Ishikawa (cell line): ENCODE measurements at regions not wholly inside any gene's neighbourhood (a gene's known extent, or its start where the extent isn't known, plus 50 kb on each side); places are given as distances from the start of the nearest gene placed in this dataset.

ENCODE experiments used
- CEBPB ChIP-seq: IDR thresholded peaks from 2 replicates; pipeline ENCODE4 v1.6.1; 2012
- EP300 ChIP-seq: IDR thresholded peaks from 2 replicates; pipeline ENCODE4 v1.6.1; 2012; ENCODE audit warnings: borderline replicate concordance
- FOXM1 ChIP-seq: IDR thresholded peaks from 2 replicates; pipeline ENCODE4 v1.6.1; 2012; ENCODE audit warnings: low read depth, borderline replicate concordance
- NFIC ChIP-seq: IDR thresholded peaks from 2 replicates; pipeline ENCODE4 v1.6.1; 2012
- RAD21 ChIP-seq: IDR thresholded peaks from 2 replicates; pipeline ENCODE4 v1.6.1; 2012; ENCODE audit warnings: low read depth
- TAF1 ChIP-seq: IDR thresholded peaks from 2 replicates; pipeline ENCODE4 v1.6.1; 2012; ENCODE audit warnings: low read depth, mild to moderate bottlenecking
- TCF12 ChIP-seq: IDR thresholded peaks from 2 replicates; pipeline ENCODE4 v1.6.1; 2012; ENCODE audit warnings: low read depth
- TEAD4 ChIP-seq: IDR thresholded peaks from 2 replicates; pipeline ENCODE4 v1.6.1; 2012
- YY1 ChIP-seq: IDR thresholded peaks from 2 replicates; pipeline ENCODE4 v1.6.1; 2012; ENCODE audit warnings: low read depth
- ZBTB7A ChIP-seq: IDR thresholded peaks from 2 replicates; pipeline ENCODE4 v1.6.1; 2012; ENCODE audit warnings: low read depth
- TF ChIP-seq, protein P1 (sequence below): IDR thresholded peaks from 2 replicates; pipeline ENCODE4 v1.6.1; 2012; ENCODE audit warnings: low read depth, mild to moderate bottlenecking
- TF ChIP-seq, protein P2 (sequence below): IDR thresholded peaks from 2 replicates; pipeline ENCODE4 v1.6.1; 2012

DNA sequence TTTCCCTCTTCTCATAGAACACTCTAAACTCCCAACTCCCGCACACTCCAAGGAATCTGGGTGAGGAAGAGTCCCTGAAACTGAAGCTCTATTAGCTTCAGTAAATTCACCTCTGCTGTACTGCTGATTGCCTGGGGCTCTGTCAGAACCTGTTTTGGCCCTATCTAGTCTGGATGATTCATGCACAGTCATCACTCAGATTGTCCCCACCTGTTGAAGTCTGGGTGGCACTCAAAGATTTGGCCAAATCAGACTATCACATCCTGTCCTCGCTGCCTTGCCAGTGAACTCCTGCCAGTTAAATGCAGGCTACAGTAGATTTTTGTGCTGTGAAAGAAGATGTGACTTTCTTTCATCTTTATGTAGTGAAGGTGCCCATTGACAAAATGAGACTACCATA is 63.5 kb upstream of the EMCN start:
- TF ChIP-seq FOXM1 (no peak), NFIC (no peak), EP300 (no peak)
- TF ChIP-seq, protein P1, sequence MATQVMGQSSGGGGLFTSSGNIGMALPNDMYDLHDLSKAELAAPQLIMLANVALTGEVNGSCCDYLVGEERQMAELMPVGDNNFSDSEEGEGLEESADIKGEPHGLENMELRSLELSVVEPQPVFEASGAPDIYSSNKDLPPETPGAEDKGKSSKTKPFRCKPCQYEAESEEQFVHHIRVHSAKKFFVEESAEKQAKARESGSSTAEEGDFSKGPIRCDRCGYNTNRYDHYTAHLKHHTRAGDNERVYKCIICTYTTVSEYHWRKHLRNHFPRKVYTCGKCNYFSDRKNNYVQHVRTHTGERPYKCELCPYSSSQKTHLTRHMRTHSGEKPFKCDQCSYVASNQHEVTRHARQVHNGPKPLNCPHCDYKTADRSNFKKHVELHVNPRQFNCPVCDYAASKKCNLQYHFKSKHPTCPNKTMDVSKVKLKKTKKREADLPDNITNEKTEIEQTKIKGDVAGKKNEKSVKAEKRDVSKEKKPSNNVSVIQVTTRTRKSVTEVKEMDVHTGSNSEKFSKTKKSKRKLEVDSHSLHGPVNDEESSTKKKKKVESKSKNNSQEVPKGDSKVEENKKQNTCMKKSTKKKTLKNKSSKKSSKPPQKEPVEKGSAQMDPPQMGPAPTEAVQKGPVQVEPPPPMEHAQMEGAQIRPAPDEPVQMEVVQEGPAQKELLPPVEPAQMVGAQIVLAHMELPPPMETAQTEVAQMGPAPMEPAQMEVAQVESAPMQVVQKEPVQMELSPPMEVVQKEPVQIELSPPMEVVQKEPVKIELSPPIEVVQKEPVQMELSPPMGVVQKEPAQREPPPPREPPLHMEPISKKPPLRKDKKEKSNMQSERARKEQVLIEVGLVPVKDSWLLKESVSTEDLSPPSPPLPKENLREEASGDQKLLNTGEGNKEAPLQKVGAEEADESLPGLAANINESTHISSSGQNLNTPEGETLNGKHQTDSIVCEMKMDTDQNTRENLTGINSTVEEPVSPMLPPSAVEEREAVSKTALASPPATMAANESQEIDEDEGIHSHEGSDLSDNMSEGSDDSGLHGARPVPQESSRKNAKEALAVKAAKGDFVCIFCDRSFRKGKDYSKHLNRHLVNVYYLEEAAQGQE, result no peak

DNA sequence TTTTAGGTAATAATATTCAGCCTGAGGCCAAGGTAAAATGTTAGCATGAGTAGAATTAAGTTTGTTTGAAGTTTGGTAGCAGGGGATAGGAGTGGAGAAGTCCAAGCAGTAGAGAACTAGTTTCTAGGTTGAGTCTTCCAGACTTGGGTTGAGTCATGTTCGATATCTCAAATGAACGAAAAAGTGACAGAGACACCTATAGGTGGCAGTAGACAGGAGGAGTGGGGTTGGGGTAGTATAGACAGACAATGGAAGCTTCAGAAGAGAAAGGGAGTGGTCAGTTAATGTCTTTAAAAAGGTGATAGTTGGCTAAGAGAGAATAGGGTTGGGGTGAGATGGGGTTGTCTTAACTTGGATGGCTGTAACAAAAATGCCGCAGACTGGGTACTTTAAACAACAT is 58.7 kb upstream of the EMCN start:
- no peak for TF ChIP-seq YY1
- peak; percentile 10; the same call in 1 of the 2 replicates for TF ChIP-seq RAD21

DNA sequence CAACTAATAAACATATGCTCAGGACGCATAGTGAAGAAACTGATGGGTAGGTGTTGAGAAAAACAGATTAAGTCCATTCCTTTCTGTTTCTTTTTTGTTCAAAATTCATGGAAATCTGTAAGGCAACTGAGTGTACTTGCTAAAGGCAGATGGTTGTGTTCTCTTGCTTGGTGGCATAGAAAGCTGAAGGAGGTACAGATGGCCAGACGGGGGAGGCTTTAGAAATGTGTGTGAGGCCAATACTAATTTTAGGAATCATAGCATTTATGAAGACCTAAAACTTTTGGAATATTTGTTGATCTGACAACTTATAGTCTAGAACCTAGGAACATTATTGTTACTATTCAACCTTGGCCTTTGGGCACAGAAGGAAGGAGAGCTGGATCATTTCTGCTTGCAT is 56.8 kb upstream of the EMCN start:
- TF ChIP-seq TEAD4 (no peak), CEBPB (no peak), TCF12 (no peak), TAF1 (no peak), ZBTB7A (no peak), YY1 (no peak), EP300 (no peak)
- TF ChIP-seq, protein P1, result no peak

DNA sequence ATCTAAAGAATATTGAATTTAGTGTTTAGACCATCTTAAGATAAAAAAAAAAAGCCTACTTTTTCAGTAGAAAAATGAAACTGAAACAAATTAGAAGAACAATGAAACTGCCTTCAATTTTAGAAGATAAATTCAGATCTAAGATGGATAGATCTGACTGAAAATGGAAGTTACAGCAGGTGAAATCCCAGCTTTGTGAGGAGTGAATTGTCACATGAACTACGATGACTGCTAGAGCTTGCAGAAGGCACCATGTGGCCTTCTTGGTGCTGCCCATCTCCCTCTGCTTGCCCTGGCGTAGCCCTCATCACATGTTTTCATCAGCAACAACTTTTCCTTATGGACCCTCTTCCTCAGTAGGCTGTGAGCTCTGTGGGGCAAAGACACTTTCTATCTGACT is 51.4 kb upstream of the EMCN start:
- TF ChIP-seq TAF1 (no peak), NFIC (no peak), RAD21 (no peak), EP300 (no peak), FOXM1 (no peak), TCF12 (no peak), CEBPB (no peak), TEAD4 (no peak)
- TF ChIP-seq, protein P2, sequence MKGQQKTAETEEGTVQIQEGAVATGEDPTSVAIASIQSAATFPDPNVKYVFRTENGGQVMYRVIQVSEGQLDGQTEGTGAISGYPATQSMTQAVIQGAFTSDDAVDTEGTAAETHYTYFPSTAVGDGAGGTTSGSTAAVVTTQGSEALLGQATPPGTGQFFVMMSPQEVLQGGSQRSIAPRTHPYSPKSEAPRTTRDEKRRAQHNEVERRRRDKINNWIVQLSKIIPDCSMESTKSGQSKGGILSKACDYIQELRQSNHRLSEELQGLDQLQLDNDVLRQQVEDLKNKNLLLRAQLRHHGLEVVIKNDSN, result no peak
- TF ChIP-seq, protein P1, result no peak
